ENCODE measurements at regions not wholly inside any gene's neighbourhood (a gene's known extent, or its start where the extent isn't known, plus 50 kb on each side); places are given as distances from the start of the nearest gene placed in this dataset.
"Not testable (repeated sequence)": the region's sequence is repeated elsewhere in the genome, so short reads cannot be mapped to it uniquely, and the experiment has no call there.

DNA sequence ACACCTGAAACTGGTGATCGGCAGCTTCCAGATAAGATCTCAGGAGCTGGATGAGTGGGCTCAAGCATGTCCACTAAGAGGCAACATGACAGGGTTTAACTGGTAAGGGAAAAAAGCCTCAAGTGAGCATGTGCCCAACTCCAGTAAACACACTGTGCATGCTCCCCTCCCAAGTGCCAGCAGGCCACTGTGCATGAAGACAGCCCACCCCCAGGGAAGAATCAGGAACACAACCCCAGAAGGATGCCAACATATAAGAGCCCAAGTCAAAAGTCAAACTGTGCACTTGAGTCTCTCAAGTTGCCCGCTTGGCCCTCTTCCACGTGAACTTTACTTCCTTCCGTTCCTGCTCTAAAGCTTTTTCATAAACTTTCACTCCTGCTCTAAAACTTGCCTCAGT lies 311.3 kb upstream of the PRKD1 start:
- no peak overlapping the region for H3K4me3 ChIP-seq (ENCODE audit: low read length)
- no peak for DNase-seq (ENCODE audit: low read depth)
- TF ChIP-seq, protein P1, sequence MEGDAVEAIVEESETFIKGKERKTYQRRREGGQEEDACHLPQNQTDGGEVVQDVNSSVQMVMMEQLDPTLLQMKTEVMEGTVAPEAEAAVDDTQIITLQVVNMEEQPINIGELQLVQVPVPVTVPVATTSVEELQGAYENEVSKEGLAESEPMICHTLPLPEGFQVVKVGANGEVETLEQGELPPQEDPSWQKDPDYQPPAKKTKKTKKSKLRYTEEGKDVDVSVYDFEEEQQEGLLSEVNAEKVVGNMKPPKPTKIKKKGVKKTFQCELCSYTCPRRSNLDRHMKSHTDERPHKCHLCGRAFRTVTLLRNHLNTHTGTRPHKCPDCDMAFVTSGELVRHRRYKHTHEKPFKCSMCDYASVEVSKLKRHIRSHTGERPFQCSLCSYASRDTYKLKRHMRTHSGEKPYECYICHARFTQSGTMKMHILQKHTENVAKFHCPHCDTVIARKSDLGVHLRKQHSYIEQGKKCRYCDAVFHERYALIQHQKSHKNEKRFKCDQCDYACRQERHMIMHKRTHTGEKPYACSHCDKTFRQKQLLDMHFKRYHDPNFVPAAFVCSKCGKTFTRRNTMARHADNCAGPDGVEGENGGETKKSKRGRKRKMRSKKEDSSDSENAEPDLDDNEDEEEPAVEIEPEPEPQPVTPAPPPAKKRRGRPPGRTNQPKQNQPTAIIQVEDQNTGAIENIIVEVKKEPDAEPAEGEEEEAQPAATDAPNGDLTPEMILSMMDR (IDR thresholded peaks at IDR 0.05; ENCODE audit: insufficient read depth, low read depth, low read length, missing control alignments), result no peak

DNA sequence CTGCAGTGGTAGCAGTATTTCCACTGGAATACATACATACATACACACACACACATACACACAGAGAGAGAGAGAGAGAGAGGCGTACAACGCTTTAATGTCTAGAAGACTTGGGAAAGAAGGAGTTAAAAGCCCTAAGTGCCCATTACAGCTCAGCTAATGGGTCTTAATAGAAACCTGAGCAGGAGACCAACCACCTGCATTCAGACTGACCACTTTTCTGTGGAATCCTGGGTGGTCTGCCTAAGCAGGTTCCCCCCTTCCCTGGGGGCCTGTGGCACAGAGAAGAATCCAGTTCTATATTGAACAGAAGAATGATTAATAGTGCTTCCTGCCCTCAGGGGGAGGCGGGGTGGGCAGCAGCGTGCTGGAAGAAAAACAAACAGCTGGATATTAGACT lies 312.4 kb upstream of the PRKD1 start:
- TF ChIP-seq, protein P1 (IDR thresholded peaks at IDR 0.05; ENCODE audit: insufficient read depth, low read depth, low read length, missing control alignments), result no peak
- no peak overlapping the region for H3K4me3 ChIP-seq (ENCODE audit: low read length)
- DNase-seq (ENCODE audit: low read depth), result no peak

DNA sequence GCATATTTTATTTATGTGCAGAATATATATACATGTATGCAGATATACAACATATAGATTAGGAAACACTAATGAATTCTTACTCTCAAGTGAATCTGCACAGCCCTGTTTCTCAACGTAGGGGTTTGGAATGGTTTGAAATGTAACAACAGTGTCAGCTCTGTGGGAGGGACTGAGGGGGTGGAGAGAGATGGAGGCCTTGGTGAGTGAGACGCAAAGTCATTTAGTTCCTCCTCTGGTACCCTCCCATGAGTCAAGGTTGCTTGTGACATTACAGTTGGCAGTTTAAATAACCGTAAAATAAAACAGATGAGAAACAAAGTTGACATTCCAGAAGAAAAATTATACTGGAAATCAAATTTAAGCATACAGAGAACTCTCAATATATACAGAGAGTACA lies 313.0 kb upstream of the PRKD1 start:
- H3K4me3 ChIP-seq (ENCODE audit: low read length), result no peak overlapping the region
- no peak for DNase-seq (ENCODE audit: low read depth)
- TF ChIP-seq, protein P1 (IDR thresholded peaks at IDR 0.05; ENCODE audit: insufficient read depth, low read depth, low read length, missing control alignments), result no peak

DNA sequence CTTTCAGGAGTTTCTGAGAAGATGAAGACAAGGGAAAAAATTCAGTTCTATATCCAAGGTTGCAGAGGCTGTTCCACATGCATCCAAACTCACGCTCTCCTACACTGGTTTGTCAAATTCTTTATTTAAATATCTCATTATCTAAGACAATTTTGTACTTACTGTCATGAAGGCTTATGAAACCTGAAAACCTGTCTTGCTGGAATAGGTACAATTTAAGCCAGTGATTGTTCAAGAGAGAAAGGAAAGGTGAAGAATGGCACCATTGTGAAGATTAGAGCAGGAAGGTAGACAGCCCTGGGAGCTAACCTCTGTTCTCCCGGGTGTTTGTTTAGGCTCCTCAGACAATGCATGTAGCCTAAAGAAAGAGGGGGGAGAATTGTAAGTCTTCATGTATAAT lies 315.1 kb upstream of the PRKD1 start:
- TF ChIP-seq, protein P1 (IDR thresholded peaks at IDR 0.05; ENCODE audit: insufficient read depth, low read depth, low read length, missing control alignments), result no peak
- H3K4me3 ChIP-seq (ENCODE audit: low read length), result no peak overlapping the region
- peak; percentile 53 for DNase-seq (ENCODE audit: low read depth)

- DNase-seq (ENCODE audit: low read depth), result no peak
- no peak overlapping the region for H3K4me3 ChIP-seq (ENCODE audit: low read length)
- TF ChIP-seq, protein P1 (IDR thresholded peaks at IDR 0.05; ENCODE audit: insufficient read depth, low read depth, low read length, missing control alignments), result no peak
These were observed 315.6 kb upstream of the PRKD1 start for GRCh38 chr14:30243207-30243606.

DNA sequence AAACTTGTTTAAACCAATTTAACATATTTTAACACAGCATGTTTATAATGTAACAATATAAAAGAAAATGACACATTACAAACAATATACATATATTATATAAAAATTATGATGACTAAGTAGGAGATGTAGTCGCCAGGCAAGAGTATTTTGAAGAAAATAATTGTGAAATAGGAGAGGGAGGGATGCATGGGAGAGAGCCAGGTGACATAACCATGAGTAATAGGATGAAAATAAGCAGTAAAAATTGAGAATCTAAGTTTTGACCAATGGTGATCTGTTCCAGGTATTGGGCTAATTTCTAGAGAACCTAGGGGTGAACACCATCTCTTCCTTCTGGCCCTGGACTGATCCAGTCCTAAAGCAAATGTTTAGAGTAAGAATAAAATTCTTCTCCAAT lies 315.2 kb upstream of the G2E3 start:
- H3K4me3 ChIP-seq (ENCODE audit: low read length), result no peak overlapping the region
- peak; percentile 86 for DNase-seq (ENCODE audit: low read depth)
- TF ChIP-seq, protein P1 (IDR thresholded peaks at IDR 0.05; ENCODE audit: insufficient read depth, low read depth, low read length, missing control alignments), result no peak

- DNase-seq (ENCODE audit: low read depth); H3K4me3 ChIP-seq (ENCODE audit: low read length): not testable (repeated sequence)
These were observed 314.6 kb upstream of the G2E3 start for GRCh38 chr14:30244348-30244747.

DNA sequence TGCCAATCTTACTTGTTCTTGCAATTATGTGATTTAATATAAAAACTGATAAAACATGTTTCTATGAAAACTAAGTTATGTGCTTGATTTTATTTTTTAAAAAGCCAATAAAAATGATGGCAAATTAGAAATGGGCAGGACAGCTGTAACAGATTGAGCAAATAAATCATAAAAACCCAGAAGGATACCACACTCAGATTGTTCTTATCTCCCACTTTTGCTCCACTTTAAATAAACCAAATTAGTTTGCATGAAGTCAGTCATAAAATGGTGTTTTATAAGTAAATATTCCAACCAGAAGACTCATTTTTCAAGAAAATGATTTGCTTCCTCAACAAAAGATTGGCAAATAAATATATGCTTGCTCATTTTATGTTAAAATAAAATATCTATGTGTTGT lies 307.9 kb upstream of the G2E3 start:
- no peak for DNase-seq (ENCODE audit: low read depth)
- TF ChIP-seq, protein P1 (IDR thresholded peaks at IDR 0.05; ENCODE audit: insufficient read depth, low read depth, low read length, missing control alignments), result no peak

More for the DNA sequence above, 307.9 kb upstream of the G2E3 start:
- no peak overlapping the region for H3K4me3 ChIP-seq (ENCODE audit: low read length)
